WTC11 (cell line): ENCODE measurements at regions not wholly inside any gene's neighbourhood (a gene's known extent, or its start where the extent isn't known, plus 50 kb on each side); places are given as distances from the start of the nearest gene placed in this dataset.

ENCODE experiments used
- ATAC-seq: fragments of 200-7000 bp; cut with Tn5 transposase; 2 replicates; pipeline ENCODE4 v1.10.0; 2021; ENCODE audit warnings: mild to moderate bottlenecking, moderate library complexity
- CTCF ChIA-PET: fragments of 300-600 bp; sonication (Branson Sonifier 250); formaldehyde crosslinking; loops from one replicate; lab custom pipeline; 2021; ENCODE audit warnings: antibody characterized with exemption; lab: Charles Lee
- POLR2A ChIA-PET: fragments of 350-600 bp; sonication (Branson Sonifier 250); formaldehyde crosslinking; loops from one replicate; lab custom pipeline; 2021; ENCODE audit warnings: antibody characterized with exemption; lab: Charles Lee
- DNase-seq: peaks from one replicate; pipeline ENCODE4 v3.0.0; 2021; ENCODE audit warnings: low spot score
- H3K27ac Mint-ChIP-seq: 2 replicates; pipeline ENCODE4 v1.8.0; 2021; ENCODE audit warnings: mixed read lengths
- H3K27me3 Mint-ChIP-seq: 2 replicates; pipeline ENCODE4 v1.8.0; 2021; ENCODE audit warnings: low read depth, mild to moderate bottlenecking, moderate library complexity, mixed read lengths
- H3K36me3 Mint-ChIP-seq: 2 replicates; pipeline ENCODE4 v1.8.0; 2021; ENCODE audit warnings: mixed read lengths
- H3K4me1 Mint-ChIP-seq: 2 replicates; pipeline ENCODE4 v1.8.0; 2022; ENCODE audit warnings: mixed read lengths
- H3K4me3 Mint-ChIP-seq: 2 replicates; pipeline ENCODE4 v1.8.0; 2021; ENCODE audit warnings: mild to moderate bottlenecking, moderate library complexity, mixed read lengths
- H3K9me3 Mint-ChIP-seq: 2 replicates; pipeline ENCODE4 v1.8.0; 2021; ENCODE audit warnings: mixed read lengths
- CREB1 ChIP-seq: sonication (generic); formaldehyde crosslinking; IDR thresholded peaks from 2 replicates; pipeline ENCODE4 v1.8.0; 2023; ENCODE audit warnings: mild to moderate bottlenecking, missing genetic modification reagents
- ESRRA ChIP-seq: sonication (generic); formaldehyde crosslinking; IDR thresholded peaks from 2 replicates; pipeline ENCODE4 v1.8.1; 2022; ENCODE audit warnings: mild to moderate bottlenecking, missing genetic modification reagents, borderline replicate concordance
- FOXK1 ChIP-seq: sonication (generic); formaldehyde crosslinking; IDR thresholded peaks from 2 replicates; pipeline ENCODE4 v1.8.0; 2022; ENCODE audit warnings: mild to moderate bottlenecking, moderate library complexity, missing genetic modification reagents
- GABPB1 ChIP-seq: sonication (generic); formaldehyde crosslinking; IDR thresholded peaks from 2 replicates; pipeline ENCODE4 v1.8.1; 2023; ENCODE audit warnings: mild to moderate bottlenecking, missing genetic modification reagents
- GTF2I ChIP-seq: fragments of 250-450 bp; sonication (Bioruptor Pico); conservative IDR thresholded peaks from 2 replicates; pipeline ENCODE4 v1.4.0; 2021; ENCODE audit warnings: mild to moderate bottlenecking
- IRF1 ChIP-seq: sonication (generic); formaldehyde crosslinking; IDR thresholded peaks from 2 replicates; pipeline ENCODE4 v1.8.0; 2023; ENCODE audit warnings: missing genetic modification reagents
- JAZF1 ChIP-seq: fragments of 250-450 bp; sonication (Bioruptor Pico); IDR thresholded peaks from 2 replicates; pipeline ENCODE4 v1.9.0; 2021; ENCODE audit warnings: moderate library complexity, mild to moderate bottlenecking, inconsistent platforms
- JUN ChIP-seq: sonication (generic); formaldehyde crosslinking; IDR thresholded peaks from 2 replicates; pipeline ENCODE4 v1.8.0; 2023; ENCODE audit warnings: mild to moderate bottlenecking, missing genetic modification reagents
- KAT7 ChIP-seq: sonication (generic); formaldehyde crosslinking; IDR thresholded peaks from 2 replicates; pipeline ENCODE4 v1.8.1; 2023; ENCODE audit warnings: missing genetic modification reagents, mild to moderate bottlenecking, borderline replicate concordance
- MXD4 ChIP-seq: fragments of 250-450 bp; sonication (Bioruptor Pico); IDR thresholded peaks from 2 replicates; pipeline ENCODE4 v1.8.0; 2021; ENCODE audit warnings: mild to moderate bottlenecking, moderate library complexity, borderline replicate concordance
- MYBL2 ChIP-seq: sonication (generic); formaldehyde crosslinking; IDR thresholded peaks from 2 replicates; pipeline ENCODE4 v1.8.1; 2023; ENCODE audit warnings: mild to moderate bottlenecking, moderate library complexity, missing genetic modification reagents
- NR2C2 ChIP-seq: sonication (generic); formaldehyde crosslinking; IDR thresholded peaks from 2 replicates; pipeline ENCODE4 v1.8.0; 2022; ENCODE audit warnings: mild to moderate bottlenecking, missing genetic modification reagents
- NR3C1 ChIP-seq: sonication (generic); formaldehyde crosslinking; conservative IDR thresholded peaks from 2 replicates; pipeline ENCODE4 v1.8.1; 2023; ENCODE audit warnings: low read depth, mild to moderate bottlenecking, missing genetic modification reagents
- SMAD3 ChIP-seq: sonication (generic); formaldehyde crosslinking; IDR thresholded peaks from 2 replicates; pipeline ENCODE4 v1.8.0; 2022; ENCODE audit warnings: missing genetic modification reagents, mild to moderate bottlenecking, borderline replicate concordance
- SMAD4 ChIP-seq: sonication (generic); formaldehyde crosslinking; IDR thresholded peaks from 2 replicates; pipeline ENCODE4 v1.8.0; 2022; ENCODE audit warnings: mild to moderate bottlenecking, missing genetic modification reagents
- ZNF121 ChIP-seq: sonication (generic); formaldehyde crosslinking; IDR thresholded peaks from 2 replicates; pipeline ENCODE4 v1.8.0; 2023; ENCODE audit warnings: missing genetic modification reagents
- ZNF263 ChIP-seq: sonication (generic); formaldehyde crosslinking; IDR thresholded peaks from 2 replicates; pipeline ENCODE4 v1.8.1; 2022; ENCODE audit warnings: low read depth, mild to moderate bottlenecking, moderate library complexity, missing genetic modification reagents
- ZNF281 ChIP-seq: sonication (generic); formaldehyde crosslinking; IDR thresholded peaks from 2 replicates; pipeline ENCODE4 v1.8.0; 2023; ENCODE audit warnings: mild to moderate bottlenecking, missing genetic modification reagents
- ZNF416 ChIP-seq: fragments of 250-450 bp; sonication (Bioruptor Pico); IDR thresholded peaks from 2 replicates; pipeline ENCODE4 v1.9.0; 2021; ENCODE audit warnings: mild to moderate bottlenecking, inconsistent platforms
- ZNF423 ChIP-seq: fragments of 250-450 bp; sonication (Bioruptor Pico); IDR thresholded peaks from 2 replicates; pipeline ENCODE4 v2.1.2; 2022; ENCODE audit warnings: mild to moderate bottlenecking, moderate library complexity
- ZNF532 ChIP-seq: fragments of 250-450 bp; sonication (Bioruptor Pico); IDR thresholded peaks from 2 replicates; pipeline ENCODE4 v1.9.0; 2021; ENCODE audit warnings: mild to moderate bottlenecking, borderline replicate concordance
- TF ChIP-seq, protein P1 (sequence below): fragments of 250-450 bp; sonication (Bioruptor Pico); IDR thresholded peaks from 2 replicates; pipeline ENCODE4 v1.8.0; 2021; ENCODE audit warnings: mild to moderate bottlenecking
- TF ChIP-seq, protein P2 (sequence below): sonication (generic); formaldehyde crosslinking; IDR thresholded peaks from 2 replicates; pipeline ENCODE4 v1.8.1; 2022; ENCODE audit warnings: low read depth, mild to moderate bottlenecking, moderate library complexity, missing genetic modification reagents, borderline replicate concordance
- TF ChIP-seq, protein P3 (sequence below): sonication (generic); formaldehyde crosslinking; IDR thresholded peaks from 2 replicates; pipeline ENCODE4 v1.8.1; 2023; ENCODE audit warnings: mild to moderate bottlenecking, missing genetic modification reagents, moderate library complexity

GRCh38 chr3:53425936-53426335 is 68.5 kb upstream of the CACNA1D start:
- no peak overlapping the region for H3K4me3 Mint-ChIP-seq
- ATAC-seq (no peak), DNase-seq (no peak)
- no peak overlapping the region for H3K27ac Mint-ChIP-seq
- ChIA-PET POLR2A (interaction anchor here (0.6 kb wide), 1 partner anchor 96 kb away, joined by 5 read pairs; no protein-coding TSS in a partner anchor), CTCF (no interaction called here)
- H3K9me3 Mint-ChIP-seq = no peaks in the 10 kb centered on the region; the same call in 1 of the 2 replicates
- H3K4me1 Mint-ChIP-seq = no peaks in the 10 kb centered on the region
- peaks cover 6% of the 10 kb centered on the region for H3K27me3 Mint-ChIP-seq
- H3K36me3 Mint-ChIP-seq = no peaks in the 10 kb centered on the region
- no peak for TF ChIP-seq MXD4
- TF ChIP-seq ZNF121 (CRISPR knock-in tag) = no peak
- TF ChIP-seq CREB1 (CRISPR knock-in tag) = no peak
- no peak for TF ChIP-seq ZNF423 (CRISPR knock-in tag)
- TF ChIP-seq ESRRA = no peak

DNA sequence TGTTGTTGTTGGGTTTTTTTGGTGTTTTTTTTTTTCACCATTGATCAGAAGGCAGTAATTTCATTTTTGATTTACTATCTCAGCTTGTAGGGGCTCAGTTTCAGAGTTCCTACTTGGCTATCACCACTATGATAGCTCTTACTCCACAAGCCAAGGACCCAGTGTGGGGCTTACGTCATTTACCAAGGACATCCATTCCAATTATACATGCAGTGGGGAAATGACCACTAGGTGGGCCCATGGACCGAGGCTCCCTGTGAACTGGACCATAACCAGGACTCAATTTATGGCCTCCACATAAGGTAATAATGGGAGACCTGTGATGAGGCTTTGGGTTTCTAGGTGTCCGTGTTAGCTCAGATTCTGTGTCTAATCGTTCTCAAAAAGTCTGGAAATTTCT is 67.5 kb upstream of the CACNA1D start:
- TF ChIP-seq FOXK1 (CRISPR knock-in tag) (no peak), ZNF121 (CRISPR knock-in tag) (no peak), GTF2I (no peak), JUN (no peak), JAZF1 (CRISPR knock-in tag) (no peak), NR2C2 (CRISPR knock-in tag) (no peak), KAT7 (CRISPR knock-in tag) (no peak), MYBL2 (CRISPR knock-in tag) (no peak), NR3C1 (CRISPR knock-in tag) (no peak), GABPB1 (CRISPR knock-in tag) (no peak), ZNF532 (CRISPR knock-in tag) (no peak), SMAD4 (CRISPR knock-in tag) (no peak), SMAD3 (CRISPR knock-in tag) (no peak), ZNF263 (no peak), IRF1 (CRISPR knock-in tag) (no peak), ZNF281 (CRISPR knock-in tag) (no peak), ZNF416 (no peak)
- TF ChIP-seq, protein P1, sequence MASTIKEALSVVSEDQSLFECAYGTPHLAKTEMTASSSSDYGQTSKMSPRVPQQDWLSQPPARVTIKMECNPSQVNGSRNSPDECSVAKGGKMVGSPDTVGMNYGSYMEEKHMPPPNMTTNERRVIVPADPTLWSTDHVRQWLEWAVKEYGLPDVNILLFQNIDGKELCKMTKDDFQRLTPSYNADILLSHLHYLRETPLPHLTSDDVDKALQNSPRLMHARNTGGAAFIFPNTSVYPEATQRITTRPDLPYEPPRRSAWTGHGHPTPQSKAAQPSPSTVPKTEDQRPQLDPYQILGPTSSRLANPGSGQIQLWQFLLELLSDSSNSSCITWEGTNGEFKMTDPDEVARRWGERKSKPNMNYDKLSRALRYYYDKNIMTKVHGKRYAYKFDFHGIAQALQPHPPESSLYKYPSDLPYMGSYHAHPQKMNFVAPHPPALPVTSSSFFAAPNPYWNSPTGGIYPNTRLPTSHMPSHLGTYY (CRISPR knock-in tag) = no peak
- TF ChIP-seq, protein P2, sequence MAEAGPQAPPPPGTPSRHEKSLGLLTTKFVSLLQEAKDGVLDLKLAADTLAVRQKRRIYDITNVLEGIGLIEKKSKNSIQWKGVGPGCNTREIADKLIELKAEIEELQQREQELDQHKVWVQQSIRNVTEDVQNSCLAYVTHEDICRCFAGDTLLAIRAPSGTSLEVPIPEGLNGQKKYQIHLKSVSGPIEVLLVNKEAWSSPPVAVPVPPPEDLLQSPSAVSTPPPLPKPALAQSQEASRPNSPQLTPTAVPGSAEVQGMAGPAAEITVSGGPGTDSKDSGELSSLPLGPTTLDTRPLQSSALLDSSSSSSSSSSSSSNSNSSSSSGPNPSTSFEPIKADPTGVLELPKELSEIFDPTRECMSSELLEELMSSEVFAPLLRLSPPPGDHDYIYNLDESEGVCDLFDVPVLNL (CRISPR knock-in tag) = no peak
- TF ChIP-seq, protein P3, sequence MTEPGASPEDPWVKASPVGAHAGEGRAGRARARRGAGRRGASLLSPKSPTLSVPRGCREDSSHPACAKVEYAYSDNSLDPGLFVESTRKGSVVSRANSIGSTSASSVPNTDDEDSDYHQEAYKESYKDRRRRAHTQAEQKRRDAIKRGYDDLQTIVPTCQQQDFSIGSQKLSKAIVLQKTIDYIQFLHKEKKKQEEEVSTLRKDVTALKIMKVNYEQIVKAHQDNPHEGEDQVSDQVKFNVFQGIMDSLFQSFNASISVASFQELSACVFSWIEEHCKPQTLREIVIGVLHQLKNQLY (CRISPR knock-in tag) = no peak
- CTCF ChIA-PET = interaction anchor here (0.7 to 1.3 kb wide), 3 partner anchors 9 to 270 kb away, joined by 3 to 5 read pairs (median 3); no protein-coding TSS in a partner anchor
- ATAC-seq = no peak
- H3K4me1 Mint-ChIP-seq = no peaks in the 10 kb centered on the region
- H3K36me3 Mint-ChIP-seq = no peaks in the 10 kb centered on the region
- no peaks in the 10 kb centered on the region; the same call in 1 of the 2 replicates for H3K9me3 Mint-ChIP-seq
- H3K27me3 Mint-ChIP-seq = peaks cover 9% of the 10 kb centered on the region
- no peak overlapping the region for H3K27ac Mint-ChIP-seq
- DNase-seq = no peak
- H3K4me3 Mint-ChIP-seq = no peak overlapping the region
- POLR2A ChIA-PET = no interaction called here
